DND-41 (cell line): ENCODE measurements at regions not wholly inside any gene's neighbourhood (a gene's known extent, or its start where the extent isn't known, plus 50 kb on each side); places are given as distances from the start of the nearest gene placed in this dataset.

Experiments used
- ATAC-seq: fragments of 200-7000 bp; cut with Tn5 transposase; 3 replicates; pipeline ENCODE4 v1.9.1; 2021; ENCODE audit warnings: low read depth; ENCODE audit not compliant: insufficient read depth
- DNase-seq: peaks from one replicate; pipeline ENCODE4 v3.0.0-alpha.2; 2020
- H2AFZ ChIP-seq: 2 replicates; pipeline ENCODE4 v1.6.0; 2012; ENCODE audit warnings: low read depth, low read length
- H3K27ac ChIP-seq: 2 replicates; pipeline ENCODE4 v1.5.1; 2012; ENCODE audit warnings: low read length, inconsistent platforms
- H3K27me3 ChIP-seq: fragments of 200-600 bp; sonication (generic); 2 replicates; pipeline ENCODE4 v1.6.0; 2012; ENCODE audit warnings: low read length, mild to moderate bottlenecking, inconsistent platforms; ENCODE audit not compliant: insufficient read depth, poor library complexity
- H3K36me3 ChIP-seq: 2 replicates; pipeline ENCODE4 v1.5.1; 2012; ENCODE audit warnings: low read length, inconsistent platforms; ENCODE audit not compliant: insufficient read depth
- H3K4me1 ChIP-seq: 2 replicates; pipeline ENCODE4 v1.5.1; 2012; ENCODE audit warnings: mild to moderate bottlenecking, low read length; ENCODE audit not compliant: insufficient read depth
- H3K4me2 ChIP-seq: 2 replicates; pipeline ENCODE4 v1.6.0; 2012; ENCODE audit warnings: mild to moderate bottlenecking, moderate library complexity, low read length, inconsistent platforms; ENCODE audit not compliant: insufficient read depth
- H3K4me3 ChIP-seq, 2 experiments: fragments of 200-600 bp in 1 of 2; shearing (Covaris generic) in 1 of 2; 2 replicates each; pipeline ENCODE4 v1.5.1; 2012 to 2016; ENCODE audit warnings: inconsistent platforms in 2 of 2, low read length in 2 of 2, mild to moderate bottlenecking in 2 of 2, low read depth in 1 of 2, moderate library complexity in 1 of 2
- H3K79me2 ChIP-seq: 2 replicates; pipeline ENCODE4 v1.6.0; 2012; ENCODE audit warnings: low read length, inconsistent platforms; ENCODE audit not compliant: insufficient read depth
- H3K9ac ChIP-seq: 2 replicates; pipeline ENCODE4 v1.6.0; 2012; ENCODE audit warnings: low read depth, mild to moderate bottlenecking, inconsistent platforms, low read length, moderate library complexity
- H3K9me3 ChIP-seq: 2 replicates; pipeline ENCODE4 v1.5.1; 2012; ENCODE audit warnings: low read length, moderate library complexity, mild to moderate bottlenecking, inconsistent platforms; ENCODE audit not compliant: insufficient read depth, severe bottlenecking
- H4K20me1 ChIP-seq: 2 replicates; pipeline ENCODE4 v1.6.0; 2012; ENCODE audit warnings: low read length; ENCODE audit not compliant: insufficient read depth
- EZH2 ChIP-seq: IDR thresholded peaks from 3 replicates; pipeline ENCODE4 v1.6.1; 2012; ENCODE audit warnings: borderline replicate concordance, low read depth, mild to moderate bottlenecking, moderate library complexity, low read length, inconsistent platforms; ENCODE audit not compliant: severe bottlenecking
- TF ChIP-seq, protein P1 (sequence below): IDR thresholded peaks from 2 replicates; pipeline ENCODE4 v1.5.1; 2012; ENCODE audit warnings: borderline replicate concordance, low read length, moderate library complexity, mild to moderate bottlenecking; ENCODE audit not compliant: poor library complexity, severe bottlenecking; ENCODE audit errors: extremely low read depth

DNA sequence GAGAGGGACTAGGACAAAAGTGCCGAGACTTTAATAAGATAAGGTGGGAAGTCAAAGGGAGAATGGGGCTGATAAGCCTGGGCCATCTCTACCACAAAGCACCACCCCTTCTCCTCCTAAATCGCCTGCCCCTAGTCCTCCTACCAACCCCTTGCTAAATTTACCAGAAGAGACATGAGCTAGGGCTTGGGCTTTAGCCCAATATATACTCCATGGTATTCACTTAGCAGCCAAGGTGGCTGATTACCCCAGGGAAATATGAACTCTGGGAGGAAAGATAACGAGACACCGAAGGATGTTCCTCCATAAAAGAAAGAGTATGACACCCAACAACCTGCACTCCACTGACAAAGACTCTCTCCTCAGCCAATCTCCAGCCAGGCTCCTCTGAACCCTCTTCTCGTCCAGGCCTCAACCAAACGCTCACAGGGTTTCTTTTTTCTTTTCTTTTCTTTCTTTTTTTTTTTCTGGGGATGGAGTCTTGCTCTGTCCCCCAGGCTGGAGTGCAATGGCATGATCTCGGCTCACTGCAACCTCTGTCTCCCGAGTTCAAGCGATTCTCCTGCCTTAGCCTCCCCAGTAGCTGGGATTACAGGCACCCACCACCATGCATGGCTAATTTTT, 610.2 kb downstream of the UQCRFS1 start:
- TF ChIP-seq EZH2: no peak
- TF ChIP-seq, protein P1, sequence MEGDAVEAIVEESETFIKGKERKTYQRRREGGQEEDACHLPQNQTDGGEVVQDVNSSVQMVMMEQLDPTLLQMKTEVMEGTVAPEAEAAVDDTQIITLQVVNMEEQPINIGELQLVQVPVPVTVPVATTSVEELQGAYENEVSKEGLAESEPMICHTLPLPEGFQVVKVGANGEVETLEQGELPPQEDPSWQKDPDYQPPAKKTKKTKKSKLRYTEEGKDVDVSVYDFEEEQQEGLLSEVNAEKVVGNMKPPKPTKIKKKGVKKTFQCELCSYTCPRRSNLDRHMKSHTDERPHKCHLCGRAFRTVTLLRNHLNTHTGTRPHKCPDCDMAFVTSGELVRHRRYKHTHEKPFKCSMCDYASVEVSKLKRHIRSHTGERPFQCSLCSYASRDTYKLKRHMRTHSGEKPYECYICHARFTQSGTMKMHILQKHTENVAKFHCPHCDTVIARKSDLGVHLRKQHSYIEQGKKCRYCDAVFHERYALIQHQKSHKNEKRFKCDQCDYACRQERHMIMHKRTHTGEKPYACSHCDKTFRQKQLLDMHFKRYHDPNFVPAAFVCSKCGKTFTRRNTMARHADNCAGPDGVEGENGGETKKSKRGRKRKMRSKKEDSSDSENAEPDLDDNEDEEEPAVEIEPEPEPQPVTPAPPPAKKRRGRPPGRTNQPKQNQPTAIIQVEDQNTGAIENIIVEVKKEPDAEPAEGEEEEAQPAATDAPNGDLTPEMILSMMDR: no peak
- H3K79me2 ChIP-seq: no peaks in the 10 kb centered on the region
- H3K36me3 ChIP-seq: peaks cover 9% of the 10 kb centered on the region; the same call in 1 of the 2 replicates
- no peaks in the 10 kb centered on the region for H4K20me1 ChIP-seq
- no peak overlapping the region for H3K4me2 ChIP-seq
- ATAC-seq: no peak
- no peak overlapping the region for H3K4me3 ChIP-seq
- H3K9me3 ChIP-seq: peaks cover 20% of the 10 kb centered on the region
- H3K4me1 ChIP-seq: no peaks in the 10 kb centered on the region
- H2AFZ ChIP-seq: no peak overlapping the region
- no peaks in the 10 kb centered on the region for H3K27me3 ChIP-seq
- no peak overlapping the region for H3K9ac ChIP-seq
- H3K27ac ChIP-seq: no peak overlapping the region
- DNase-seq: no peak

DNA sequence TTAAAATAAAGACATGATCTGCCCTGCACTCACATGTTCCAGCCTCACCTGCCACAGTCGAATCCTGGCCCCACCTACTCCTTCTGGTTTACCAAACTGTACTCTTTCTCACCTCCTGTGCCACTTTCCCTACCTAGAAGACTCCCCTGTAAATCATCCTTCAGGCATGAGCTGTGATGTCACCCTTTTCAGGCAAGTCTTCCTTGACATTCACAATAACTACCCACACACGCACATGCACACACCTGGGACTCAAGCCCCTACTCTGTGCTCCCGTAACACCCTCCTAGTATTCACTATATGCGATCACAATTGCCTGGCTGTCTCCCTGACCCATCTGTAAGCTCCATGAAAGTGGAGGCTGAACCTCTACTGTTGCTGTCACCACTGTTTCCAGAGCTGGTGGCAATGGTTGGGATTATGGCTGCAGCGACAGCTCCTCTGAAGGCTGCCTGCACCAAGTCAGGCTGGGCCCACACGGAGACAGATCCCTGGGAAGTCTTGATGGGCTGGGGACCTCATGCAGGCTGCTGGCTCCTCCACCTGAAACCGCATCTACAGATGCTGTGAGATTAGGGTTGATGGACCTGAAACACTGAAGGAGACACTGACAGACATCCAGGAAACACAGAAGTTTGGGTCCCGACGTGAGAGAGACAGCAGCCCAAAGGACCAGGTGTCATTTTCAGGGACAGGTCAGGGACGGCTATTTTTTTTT, 611.1 kb downstream of the UQCRFS1 start:
- Histone ChIP-seq H3K4me1 (no peaks in the 10 kb centered on the region), H3K27ac (no peak overlapping the region), H3K4me2 (no peak overlapping the region), H3K36me3 (0 out of 2 replicates have a peak, but pooled peaks cover 1% of the 10 kb centered on the region), H3K9me3 (peaks cover 11% of the 10 kb centered on the region), H2AFZ (no peak overlapping the region), H3K27me3 (no peaks in the 10 kb centered on the region), H4K20me1 (no peaks in the 10 kb centered on the region), H3K9ac (no peak overlapping the region), H3K79me2 (no peaks in the 10 kb centered on the region), H3K4me3 (no peak overlapping the region)
- no peak for ATAC-seq
- DNase-seq: no peak
- TF ChIP-seq EZH2: no peak
- TF ChIP-seq, protein P1: no peak

DNA sequence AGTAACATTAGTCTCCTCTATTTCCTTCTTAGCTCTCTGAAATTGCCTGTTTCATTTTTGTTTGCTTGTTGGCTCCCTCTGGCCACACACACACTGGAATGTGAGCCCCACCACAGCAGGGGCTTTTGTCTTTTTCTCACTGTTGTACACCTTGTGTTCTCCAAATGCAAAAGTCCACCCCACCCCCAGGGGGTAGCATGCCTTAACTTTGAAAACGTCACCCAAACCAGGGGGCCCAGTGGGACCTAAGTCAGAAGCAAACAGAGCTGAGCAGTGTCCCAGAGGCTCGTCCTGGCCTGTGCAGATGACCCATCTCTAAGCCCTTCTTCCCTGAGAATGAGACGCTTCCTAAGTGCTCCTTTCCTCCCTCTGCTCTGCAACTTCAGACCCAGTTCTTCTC, 614.1 kb downstream of the UQCRFS1 start:
- Histone ChIP-seq H3K9me3 (no peaks in the 10 kb centered on the region), H3K4me1 (no peaks in the 10 kb centered on the region), H3K4me3 (no peak overlapping the region), H3K27ac (no peak overlapping the region), H3K27me3 (no peaks in the 10 kb centered on the region), H3K9ac (no peak overlapping the region), H3K4me2 (no peak overlapping the region), H3K36me3 (no peaks in the 10 kb centered on the region), H4K20me1 (no peaks in the 10 kb centered on the region), H2AFZ (no peak overlapping the region), H3K79me2 (no peaks in the 10 kb centered on the region)
- no peak for TF ChIP-seq EZH2
- TF ChIP-seq, protein P1: no peak
- ATAC-seq: no peak
- no peak for DNase-seq
